ENCODE measurements at regions not wholly inside any gene's neighbourhood (a gene's known extent, or its start where the extent isn't known, plus 50 kb on each side); places are given as distances from the start of the nearest gene placed in this dataset.

- TF ChIP-seq, protein P1, sequence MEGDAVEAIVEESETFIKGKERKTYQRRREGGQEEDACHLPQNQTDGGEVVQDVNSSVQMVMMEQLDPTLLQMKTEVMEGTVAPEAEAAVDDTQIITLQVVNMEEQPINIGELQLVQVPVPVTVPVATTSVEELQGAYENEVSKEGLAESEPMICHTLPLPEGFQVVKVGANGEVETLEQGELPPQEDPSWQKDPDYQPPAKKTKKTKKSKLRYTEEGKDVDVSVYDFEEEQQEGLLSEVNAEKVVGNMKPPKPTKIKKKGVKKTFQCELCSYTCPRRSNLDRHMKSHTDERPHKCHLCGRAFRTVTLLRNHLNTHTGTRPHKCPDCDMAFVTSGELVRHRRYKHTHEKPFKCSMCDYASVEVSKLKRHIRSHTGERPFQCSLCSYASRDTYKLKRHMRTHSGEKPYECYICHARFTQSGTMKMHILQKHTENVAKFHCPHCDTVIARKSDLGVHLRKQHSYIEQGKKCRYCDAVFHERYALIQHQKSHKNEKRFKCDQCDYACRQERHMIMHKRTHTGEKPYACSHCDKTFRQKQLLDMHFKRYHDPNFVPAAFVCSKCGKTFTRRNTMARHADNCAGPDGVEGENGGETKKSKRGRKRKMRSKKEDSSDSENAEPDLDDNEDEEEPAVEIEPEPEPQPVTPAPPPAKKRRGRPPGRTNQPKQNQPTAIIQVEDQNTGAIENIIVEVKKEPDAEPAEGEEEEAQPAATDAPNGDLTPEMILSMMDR (IDR thresholded peaks at IDR 0.05; ENCODE audit: insufficient read depth, low read length, poor library complexity, severe bottlenecking), result no peak
- no peak for DNase-seq (ENCODE audit: extremely low read depth, insufficient read length)
- Histone ChIP-seq H3K27me3 (replicated peaks; ENCODE audit: control insufficient read depth, insufficient read depth, low read length) (no peaks in the 10 kb centered on the region; the same call in 1 of the 2 replicates), H3K4me3 (replicated peaks; ENCODE audit: low read depth, low read length) (no peak overlapping the region), H3K36me3 (ENCODE audit: control insufficient read depth, insufficient read depth, low read length) (no peaks in the 10 kb centered on the region)
Observed at GRCh38 chr16:85331688-85332087, 219.4 kb upstream of the CIBAR2 start.

GRCh38 chr16:85332175-85332574 is 219.9 kb upstream of the CIBAR2 start:
- no peak for DNase-seq (ENCODE audit: extremely low read depth, insufficient read length)
- Histone ChIP-seq H3K27me3 (replicated peaks; ENCODE audit: control insufficient read depth, insufficient read depth, low read length) (no peaks in the 10 kb centered on the region; the same call in 1 of the 2 replicates), H3K36me3 (ENCODE audit: control insufficient read depth, insufficient read depth, low read length) (no peaks in the 10 kb centered on the region), H3K4me3 (replicated peaks; ENCODE audit: low read depth, low read length) (no peak overlapping the region)
- TF ChIP-seq, protein P1 (IDR thresholded peaks at IDR 0.05; ENCODE audit: insufficient read depth, low read length, poor library complexity, severe bottlenecking), result no peak

DNA sequence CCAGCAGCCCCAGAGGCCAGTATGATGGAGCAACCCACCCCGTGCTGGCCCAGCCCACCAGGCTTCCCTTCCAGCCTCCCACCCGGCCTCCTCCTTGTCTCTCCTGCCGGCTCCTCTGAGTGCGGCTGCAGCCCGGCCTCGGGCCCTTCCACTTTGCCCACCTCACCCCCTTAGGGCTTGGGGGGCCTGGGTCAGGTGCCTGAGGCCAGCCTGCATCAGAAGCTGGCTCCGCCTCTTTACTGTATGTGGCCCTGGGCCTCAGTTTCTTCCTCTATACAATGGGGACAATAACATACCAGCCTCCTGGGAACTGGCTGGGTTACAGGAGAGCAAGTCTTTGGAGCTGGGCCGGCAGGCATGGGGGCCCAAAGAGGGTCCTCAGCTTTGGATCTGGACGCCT is 221.1 kb upstream of the CIBAR2 start:
- Histone ChIP-seq H3K27me3 (replicated peaks; ENCODE audit: control insufficient read depth, insufficient read depth, low read length) (no peaks in the 10 kb centered on the region; the same call in 1 of the 2 replicates), H3K4me3 (replicated peaks; ENCODE audit: low read depth, low read length) (no peak overlapping the region), H3K36me3 (ENCODE audit: control insufficient read depth, insufficient read depth, low read length) (no peaks in the 10 kb centered on the region)
- TF ChIP-seq, protein P1 (IDR thresholded peaks at IDR 0.05; ENCODE audit: insufficient read depth, low read length, poor library complexity, severe bottlenecking), result no peak
- DNase-seq (ENCODE audit: extremely low read depth, insufficient read length), result no peak

DNA sequence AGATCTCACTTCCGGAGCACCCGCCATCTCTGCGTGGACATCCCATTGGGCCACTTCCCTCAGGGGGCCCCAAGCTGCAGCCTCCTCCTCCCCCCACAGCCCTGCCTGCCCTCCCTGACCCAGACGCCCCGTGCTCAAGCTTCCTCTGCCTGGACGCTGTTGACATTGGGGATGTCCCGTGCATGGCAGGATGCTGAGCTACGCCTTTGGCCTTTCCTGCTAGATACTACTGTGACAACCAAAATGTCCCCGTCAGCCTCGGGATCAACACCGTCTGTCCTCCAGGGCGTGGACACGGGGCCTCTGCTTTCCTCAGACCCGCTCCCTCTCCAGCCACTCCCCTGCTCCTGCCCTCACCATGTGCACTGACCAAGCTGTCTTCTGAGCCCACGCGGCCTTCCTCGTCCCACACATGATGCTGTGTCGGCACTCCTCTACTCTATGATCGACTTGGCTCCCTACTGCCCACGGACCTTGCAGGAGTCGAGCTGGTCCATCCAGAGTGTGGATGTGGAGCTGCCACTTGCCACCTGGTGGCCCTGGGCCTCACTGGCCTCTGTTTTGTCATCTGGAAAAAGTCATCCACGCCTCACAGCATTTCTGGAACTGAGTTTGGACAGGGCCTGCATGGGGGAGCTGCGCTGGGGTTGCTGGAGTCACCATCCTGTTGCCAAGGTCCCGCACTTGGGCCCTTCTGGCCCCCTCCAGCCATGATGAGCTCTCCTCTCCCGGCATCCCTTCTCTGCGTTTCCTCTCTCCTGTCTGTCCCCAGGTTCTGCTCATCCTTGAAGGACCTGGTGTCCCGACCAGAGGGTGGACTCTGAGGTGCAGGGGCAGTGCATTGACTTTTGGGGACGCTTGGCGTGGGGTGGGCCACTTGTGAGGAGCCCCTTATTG is 221.7 kb upstream of the CIBAR2 start:
- Histone ChIP-seq H3K27me3 (replicated peaks; ENCODE audit: control insufficient read depth, insufficient read depth, low read length) (no peaks in the 10 kb centered on the region; the same call in 1 of the 2 replicates), H3K36me3 (ENCODE audit: control insufficient read depth, insufficient read depth, low read length) (no peaks in the 10 kb centered on the region), H3K4me3 (replicated peaks; ENCODE audit: low read depth, low read length) (no peak overlapping the region)
- TF ChIP-seq, protein P1 (IDR thresholded peaks at IDR 0.05; ENCODE audit: insufficient read depth, low read length, poor library complexity, severe bottlenecking), result no peak
- no peak for DNase-seq (ENCODE audit: extremely low read depth, insufficient read length)

DNA sequence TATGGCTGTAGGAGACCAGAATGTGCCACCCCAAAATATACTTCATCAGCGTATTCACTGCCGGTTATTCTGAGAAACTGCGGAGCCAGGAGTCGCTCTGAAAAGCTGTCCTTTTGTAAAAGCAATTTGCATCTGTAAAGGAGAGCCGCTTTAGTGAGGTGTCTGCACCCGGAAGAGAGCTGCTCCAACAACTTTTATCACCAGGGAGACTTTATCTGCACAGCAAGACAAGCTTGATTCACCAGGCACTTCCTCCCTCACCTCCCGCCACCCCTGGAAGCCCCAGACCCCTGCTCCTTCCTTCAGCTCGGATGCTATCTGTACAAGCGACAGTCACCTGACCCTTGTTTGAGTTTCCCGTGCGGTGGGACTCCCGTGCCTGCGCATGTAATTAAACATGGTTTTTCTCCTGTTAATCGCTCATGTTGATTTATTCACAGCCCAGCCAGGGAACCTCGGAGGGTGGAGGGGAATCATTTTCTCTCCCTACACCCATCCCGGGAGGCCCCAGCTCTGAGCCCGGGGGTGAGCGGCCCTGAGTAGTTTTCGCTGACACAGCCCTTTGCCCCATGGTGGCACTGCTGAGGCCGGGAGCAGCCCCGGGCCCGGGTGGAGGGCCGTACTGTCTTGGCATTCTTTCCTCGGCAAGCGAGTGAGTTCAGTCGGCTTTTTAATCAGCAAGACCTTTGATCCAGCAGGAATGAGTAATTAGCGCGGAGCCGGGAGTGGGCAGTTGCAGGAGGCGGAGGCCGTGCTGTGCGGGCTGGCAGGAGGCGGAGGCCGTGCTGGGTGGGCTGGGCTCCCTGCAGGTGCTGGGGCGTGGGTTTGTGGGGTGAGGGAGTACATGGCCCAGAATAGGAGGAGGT is 222.7 kb upstream of the CIBAR2 start:
- no peak overlapping the region for H3K4me3 ChIP-seq (replicated peaks; ENCODE audit: low read depth, low read length)
- DNase-seq (ENCODE audit: extremely low read depth, insufficient read length), result no peak
- TF ChIP-seq, protein P1 (IDR thresholded peaks at IDR 0.05; ENCODE audit: insufficient read depth, low read length, poor library complexity, severe bottlenecking), result no peak
- no peaks in the 10 kb centered on the region for H3K36me3 ChIP-seq (ENCODE audit: control insufficient read depth, insufficient read depth, low read length)
- no peaks in the 10 kb centered on the region; the same call in 1 of the 2 replicates for H3K27me3 ChIP-seq (replicated peaks; ENCODE audit: control insufficient read depth, insufficient read depth, low read length)
